ENCODE measurements at regions not wholly inside any gene's neighbourhood (a gene's known extent, or its start where the extent isn't known, plus 50 kb on each side); places are given as distances from the start of the nearest gene placed in this dataset.

DNA sequence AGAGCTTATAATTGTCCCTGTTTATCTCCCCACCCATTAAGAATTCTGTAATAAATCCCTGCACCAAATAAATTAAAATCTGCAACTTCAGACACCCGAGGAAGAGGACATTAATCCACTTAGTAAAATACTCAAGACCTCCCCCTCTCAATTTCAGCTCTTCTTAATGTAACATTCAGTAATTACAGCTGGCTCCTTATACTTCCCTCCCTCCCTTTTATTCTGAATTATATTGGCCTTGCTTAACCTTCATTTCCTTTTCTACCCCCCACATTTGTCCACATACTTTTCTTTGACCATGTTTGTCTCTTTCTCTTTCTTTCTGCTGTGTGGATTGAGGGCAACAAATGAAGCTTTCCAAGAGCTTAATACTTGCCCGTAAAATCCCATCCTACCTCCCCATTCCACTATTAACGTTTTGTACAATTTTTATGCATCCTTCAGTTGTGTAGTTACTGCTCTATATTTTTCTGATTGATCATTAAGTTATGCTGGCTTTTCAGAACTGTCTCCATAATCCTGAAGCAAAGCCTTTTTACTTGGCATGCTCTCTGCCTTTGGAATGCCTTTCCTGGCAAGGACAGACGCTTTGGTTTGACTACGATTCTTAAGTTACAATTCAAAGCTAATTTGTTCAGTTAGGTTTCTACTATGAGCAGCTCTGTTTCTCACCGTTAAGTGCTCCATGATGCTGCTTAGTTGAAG is 580.1 kb downstream of the ZEB2 start (continued):
- TF ChIP-seq, protein P1, sequence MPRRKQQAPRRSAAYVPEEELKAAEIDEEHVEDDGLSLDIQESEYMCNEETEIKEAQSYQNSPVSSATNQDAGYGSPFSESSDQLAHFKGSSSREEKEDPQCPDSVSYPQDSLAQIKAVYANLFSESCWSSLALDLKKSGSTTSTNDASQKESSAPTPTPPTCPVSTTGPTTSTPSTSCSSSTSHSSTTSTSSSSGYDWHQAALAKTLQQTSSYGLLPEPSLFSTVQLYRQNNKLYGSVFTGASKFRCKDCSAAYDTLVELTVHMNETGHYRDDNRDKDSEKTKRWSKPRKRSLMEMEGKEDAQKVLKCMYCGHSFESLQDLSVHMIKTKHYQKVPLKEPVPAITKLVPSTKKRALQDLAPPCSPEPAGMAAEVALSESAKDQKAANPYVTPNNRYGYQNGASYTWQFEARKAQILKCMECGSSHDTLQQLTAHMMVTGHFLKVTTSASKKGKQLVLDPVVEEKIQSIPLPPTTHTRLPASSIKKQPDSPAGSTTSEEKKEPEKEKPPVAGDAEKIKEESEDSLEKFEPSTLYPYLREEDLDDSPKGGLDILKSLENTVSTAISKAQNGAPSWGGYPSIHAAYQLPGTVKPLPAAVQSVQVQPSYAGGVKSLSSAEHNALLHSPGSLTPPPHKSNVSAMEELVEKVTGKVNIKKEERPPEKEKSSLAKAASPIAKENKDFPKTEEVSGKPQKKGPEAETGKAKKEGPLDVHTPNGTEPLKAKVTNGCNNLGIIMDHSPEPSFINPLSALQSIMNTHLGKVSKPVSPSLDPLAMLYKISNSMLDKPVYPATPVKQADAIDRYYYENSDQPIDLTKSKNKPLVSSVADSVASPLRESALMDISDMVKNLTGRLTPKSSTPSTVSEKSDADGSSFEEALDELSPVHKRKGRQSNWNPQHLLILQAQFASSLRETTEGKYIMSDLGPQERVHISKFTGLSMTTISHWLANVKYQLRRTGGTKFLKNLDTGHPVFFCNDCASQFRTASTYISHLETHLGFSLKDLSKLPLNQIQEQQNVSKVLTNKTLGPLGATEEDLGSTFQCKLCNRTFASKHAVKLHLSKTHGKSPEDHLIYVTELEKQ (tag by site-specific recombination; IDR thresholded peaks at IDR 0.05; ENCODE audit: borderline replicate concordance): no peak
- TF ChIP-seq ZNF488 (tag by site-specific recombination; IDR thresholded peaks at IDR 0.05): no peak
- no peak for TF ChIP-seq ZNF514 (tag by site-specific recombination; IDR thresholded peaks at IDR 0.05)
- TF ChIP-seq, protein P2, sequence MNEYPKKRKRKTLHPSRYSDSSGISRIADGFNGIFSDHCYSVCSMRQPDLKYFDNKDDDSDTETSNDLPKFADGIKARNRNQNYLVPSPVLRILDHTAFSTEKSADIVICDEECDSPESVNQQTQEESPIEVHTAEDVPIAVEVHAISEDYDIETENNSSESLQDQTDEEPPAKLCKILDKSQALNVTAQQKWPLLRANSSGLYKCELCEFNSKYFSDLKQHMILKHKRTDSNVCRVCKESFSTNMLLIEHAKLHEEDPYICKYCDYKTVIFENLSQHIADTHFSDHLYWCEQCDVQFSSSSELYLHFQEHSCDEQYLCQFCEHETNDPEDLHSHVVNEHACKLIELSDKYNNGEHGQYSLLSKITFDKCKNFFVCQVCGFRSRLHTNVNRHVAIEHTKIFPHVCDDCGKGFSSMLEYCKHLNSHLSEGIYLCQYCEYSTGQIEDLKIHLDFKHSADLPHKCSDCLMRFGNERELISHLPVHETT (tag by site-specific recombination; IDR thresholded peaks at IDR 0.05): no peak
- no peak for TF ChIP-seq ZNF48 (tag by site-specific recombination; IDR thresholded peaks at IDR 0.05)
- TF ChIP-seq ZSCAN16 (tag by site-specific recombination; IDR thresholded peaks at IDR 0.05): no peak
- no peak for TF ChIP-seq ZNF704 (tag by site-specific recombination; IDR thresholded peaks at IDR 0.05)

DNA sequence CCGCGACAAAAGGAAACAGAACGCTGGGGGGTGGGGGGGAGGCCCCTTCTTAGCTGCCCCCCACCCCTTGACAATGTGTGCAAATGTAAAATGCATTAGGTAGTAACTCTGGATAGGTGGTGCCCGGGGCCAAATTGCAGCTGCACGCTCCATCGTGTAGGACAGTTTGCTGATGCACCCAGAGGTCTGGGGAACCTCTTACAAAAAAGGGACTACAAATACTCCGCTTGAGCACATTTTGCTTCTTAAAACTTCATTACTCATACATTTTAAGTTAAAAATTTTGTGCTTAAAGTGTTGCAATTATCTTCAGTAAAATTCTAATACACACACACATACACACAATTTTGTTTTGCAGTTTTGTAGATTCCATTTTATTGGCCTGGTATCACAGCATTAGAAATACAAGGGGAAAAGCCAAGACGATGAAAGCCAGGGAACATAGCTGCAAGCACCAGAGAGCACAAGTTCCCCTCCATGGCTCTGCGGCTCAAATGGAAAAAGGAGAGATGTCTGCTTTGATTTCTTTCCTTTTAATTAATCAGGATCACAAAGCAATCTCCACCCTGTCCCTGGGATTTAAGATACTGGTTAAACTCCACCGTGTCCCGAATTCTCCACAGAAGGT is 582.1 kb downstream of the ZEB2 start:
- Histone ChIP-seq H3K27ac (ENCODE audit: extremely low read depth, low read depth, low read length) (peak overlapping the region; percentile 63; the same call in 1 of the 2 replicates), H3K36me3 (ENCODE audit: control insufficient read depth in 2 of 2, insufficient read depth in 1 of 2, low read length in 2 of 2) (no peaks in the 10 kb centered on the region), H3K9me3 (ENCODE audit: control insufficient read depth, insufficient read depth, low read depth, low read length) (no peaks in the 10 kb centered on the region), H3K4me3 (ENCODE audit: low read depth, low read length) (peak overlapping the region; percentile 47), H3K4me1 (ENCODE audit: control insufficient read depth, insufficient read depth, low read length) (no peaks in the 10 kb centered on the region)
- CTCF ChIA-PET: interaction anchor here (0.6 kb wide), 1 partner anchor 890 kb away, joined by 3 read pairs; no protein-coding TSS in a partner anchor
- POLR2A ChIA-PET: no interaction called here
- TF ChIP-seq ZXDB (tag by site-specific recombination; IDR thresholded peaks at IDR 0.05) (no peak), ZNF280D (tag by site-specific recombination; IDR thresholded peaks at IDR 0.05) (no peak), ZSCAN16 (tag by site-specific recombination; IDR thresholded peaks at IDR 0.05) (no peak), ZNF157 (tag by site-specific recombination; IDR thresholded peaks at IDR 0.05) (no peak), ZNF133 (tag by site-specific recombination; IDR thresholded peaks at IDR 0.05) (no peak), ZNF701 (tag by site-specific recombination; IDR thresholded peaks at IDR 0.05) (no peak), HOXC10 (CRISPR knock-in tag; IDR thresholded peaks at IDR 0.05) (no peak), PRDM10 (tag by site-specific recombination; IDR thresholded peaks at IDR 0.05) (0 out of 2 replicates have a peak, but pooled peaks have one; percentile 17), ZNF48 (tag by site-specific recombination; IDR thresholded peaks at IDR 0.05) (no peak), ZNF561 (tag by site-specific recombination; IDR thresholded peaks at IDR 0.05; ENCODE audit: borderline replicate concordance) (no peak)
- TF ChIP-seq, protein P3, sequence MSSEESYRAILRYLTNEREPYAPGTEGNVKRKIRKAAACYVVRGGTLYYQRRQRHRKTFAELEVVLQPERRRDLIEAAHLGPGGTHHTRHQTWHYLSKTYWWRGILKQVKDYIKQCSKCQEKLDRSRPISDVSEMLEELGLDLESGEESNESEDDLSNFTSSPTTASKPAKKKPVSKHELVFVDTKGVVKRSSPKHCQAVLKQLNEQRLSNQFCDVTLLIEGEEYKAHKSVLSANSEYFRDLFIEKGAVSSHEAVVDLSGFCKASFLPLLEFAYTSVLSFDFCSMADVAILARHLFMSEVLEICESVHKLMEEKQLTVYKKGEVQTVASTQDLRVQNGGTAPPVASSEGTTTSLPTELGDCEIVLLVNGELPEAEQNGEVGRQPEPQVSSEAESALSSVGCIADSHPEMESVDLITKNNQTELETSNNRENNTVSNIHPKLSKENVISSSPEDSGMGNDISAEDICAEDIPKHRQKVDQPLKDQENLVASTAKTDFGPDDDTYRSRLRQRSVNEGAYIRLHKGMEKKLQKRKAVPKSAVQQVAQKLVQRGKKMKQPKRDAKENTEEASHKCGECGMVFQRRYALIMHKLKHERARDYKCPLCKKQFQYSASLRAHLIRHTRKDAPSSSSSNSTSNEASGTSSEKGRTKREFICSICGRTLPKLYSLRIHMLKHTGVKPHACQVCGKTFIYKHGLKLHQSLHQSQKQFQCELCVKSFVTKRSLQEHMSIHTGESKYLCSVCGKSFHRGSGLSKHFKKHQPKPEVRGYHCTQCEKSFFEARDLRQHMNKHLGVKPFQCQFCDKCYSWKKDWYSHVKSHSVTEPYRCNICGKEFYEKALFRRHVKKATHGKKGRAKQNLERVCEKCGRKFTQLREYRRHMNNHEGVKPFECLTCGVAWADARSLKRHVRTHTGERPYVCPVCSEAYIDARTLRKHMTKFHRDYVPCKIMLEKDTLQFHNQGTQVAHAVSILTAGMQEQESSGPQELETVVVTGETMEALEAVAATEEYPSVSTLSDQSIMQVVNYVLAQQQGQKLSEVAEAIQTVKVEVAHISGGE (tag by site-specific recombination; conservative IDR thresholded peaks at IDR 0.05; ENCODE audit: low read depth): peak; percentile 90
